ENCODE measurements at regions not wholly inside any gene's neighbourhood (a gene's known extent, or its start where the extent isn't known, plus 50 kb on each side); places are given as distances from the start of the nearest gene placed in this dataset.

DNA sequence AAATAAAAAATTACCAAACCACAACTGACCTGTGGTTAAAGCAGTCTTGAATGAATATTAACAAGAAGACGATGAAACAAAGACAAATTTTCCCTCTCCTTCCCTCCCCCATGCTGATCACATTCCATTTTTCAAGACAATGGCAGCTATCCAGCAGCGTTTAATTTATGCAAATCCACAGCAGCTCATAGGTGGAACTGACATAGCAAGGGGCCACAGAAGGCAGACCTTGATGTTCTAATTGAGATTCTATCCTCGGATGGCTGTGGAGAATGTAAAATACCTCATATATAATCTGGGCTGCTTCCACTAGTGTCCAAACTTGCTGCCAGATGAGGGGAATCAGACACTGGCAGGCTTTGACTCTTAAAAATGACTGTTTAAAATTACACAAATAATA, 211.5 kb downstream of the CHRDL1 start:
- Histone ChIP-seq H3K9me3 (ENCODE audit: severe bottlenecking) (no peaks in the 10 kb centered on the region), H3K27me3 (ENCODE audit: insufficient read depth, low read depth, severe bottlenecking) (peaks cover 12% of the 10 kb centered on the region), H3K4me3 (ENCODE audit: low read depth, low read length) (no peak overlapping the region), H3K27ac (no peak overlapping the region), H3K36me3 (no peaks in the 10 kb centered on the region)
- no peak for DNase-seq
- no peak for TF ChIP-seq CTCF (IDR thresholded peaks at IDR 0.05; ENCODE audit: low read depth, low read length)

- TF ChIP-seq CTCF (IDR thresholded peaks at IDR 0.05; ENCODE audit: low read depth, low read length) = no peak
- no peak for DNase-seq
- Histone ChIP-seq H3K27me3 (ENCODE audit: insufficient read depth, low read depth, severe bottlenecking) (peaks cover 27% of the 10 kb centered on the region), H3K4me3 (ENCODE audit: low read depth, low read length) (no peak overlapping the region), H3K36me3 (no peaks in the 10 kb centered on the region), H3K9me3 (ENCODE audit: severe bottlenecking) (no peaks in the 10 kb centered on the region), H3K27ac (no peak overlapping the region)
Measured at GRCh38 chrX:110588164-110588563, 207.5 kb downstream of the CHRDL1 start.

- no peaks in the 10 kb centered on the region for H3K36me3 ChIP-seq
- no peaks in the 10 kb centered on the region for H3K9me3 ChIP-seq (ENCODE audit: severe bottlenecking)
- peaks cover 29% of the 10 kb centered on the region for H3K27me3 ChIP-seq (ENCODE audit: insufficient read depth, low read depth, severe bottlenecking)
- TF ChIP-seq CTCF (IDR thresholded peaks at IDR 0.05; ENCODE audit: low read depth, low read length) = no peak
- H3K4me3 ChIP-seq (ENCODE audit: low read depth, low read length) = no peak overlapping the region
- H3K27ac ChIP-seq = no peak overlapping the region
- no peak for DNase-seq
Measured at GRCh38 chrX:110588853-110589252, 206.8 kb downstream of the CHRDL1 start.

DNA sequence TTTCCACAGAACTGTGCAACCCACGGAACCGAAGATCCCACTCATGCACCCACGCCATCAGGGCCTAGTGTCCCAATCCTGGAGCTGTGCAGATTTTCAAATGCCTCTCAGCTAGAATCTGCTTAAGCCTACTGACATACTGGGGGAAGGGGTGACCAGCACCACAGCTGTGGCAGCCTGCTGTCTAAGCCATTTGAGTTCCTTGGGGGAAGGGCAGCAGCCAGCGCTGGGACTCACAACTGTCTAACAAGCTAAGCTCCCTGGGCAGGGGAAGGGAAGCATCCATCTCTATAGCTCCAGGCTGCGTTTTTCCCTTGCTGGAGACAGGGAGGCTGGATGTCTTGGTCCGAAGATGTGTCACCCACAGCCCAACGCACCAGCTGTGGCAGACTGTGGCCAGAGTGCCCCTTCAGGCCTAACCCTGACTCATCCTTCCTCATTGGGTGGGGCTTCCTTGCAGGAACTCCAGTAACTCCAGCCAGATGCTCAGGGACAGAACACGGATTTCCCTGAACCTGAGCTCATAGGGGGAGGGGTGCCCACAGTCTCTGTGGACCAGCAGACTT, 194.8 kb downstream of the CHRDL1 start:
- TF ChIP-seq CTCF (IDR thresholded peaks at IDR 0.05; ENCODE audit: low read depth, low read length) = no peak
- peak; percentile 61 for DNase-seq
- Histone ChIP-seq H3K4me3 (ENCODE audit: low read depth, low read length) (no peak overlapping the region), H3K9me3 (ENCODE audit: severe bottlenecking) (no peaks in the 10 kb centered on the region), H3K27me3 (ENCODE audit: insufficient read depth, low read depth, severe bottlenecking) (peaks cover 13% of the 10 kb centered on the region), H3K36me3 (no peaks in the 10 kb centered on the region), H3K27ac (peak overlapping the region; percentile 48; the same call in 1 of the 2 replicates)

DNA sequence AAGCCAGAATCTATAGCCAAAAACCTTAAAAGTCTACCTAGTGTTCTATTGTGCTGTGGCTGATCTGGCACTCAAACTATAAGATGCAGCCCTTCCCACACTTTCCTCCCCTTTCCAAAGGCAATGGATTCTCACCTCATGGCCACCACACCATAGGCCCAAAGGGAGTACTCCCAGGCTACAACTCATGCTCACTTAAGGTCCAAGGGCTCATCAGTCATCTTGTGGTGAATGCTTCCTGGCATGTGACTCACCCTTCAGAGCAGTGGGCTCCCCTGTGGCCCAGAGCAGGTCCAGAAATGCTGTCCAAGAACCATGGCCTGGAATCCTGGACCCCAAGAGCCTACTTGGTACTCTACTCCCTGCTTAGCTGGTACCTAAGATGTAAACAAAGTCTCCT, 181.0 kb downstream of the CHRDL1 start:
- Histone ChIP-seq H3K9me3 (ENCODE audit: severe bottlenecking) (no peaks in the 10 kb centered on the region), H3K27me3 (ENCODE audit: insufficient read depth, low read depth, severe bottlenecking) (no peaks in the 10 kb centered on the region), H3K36me3 (no peaks in the 10 kb centered on the region), H3K4me3 (ENCODE audit: low read depth, low read length) (no peak overlapping the region), H3K27ac (no peak overlapping the region)
- TF ChIP-seq CTCF (IDR thresholded peaks at IDR 0.05; ENCODE audit: low read depth, low read length) = no peak
- no peak for DNase-seq
